B cell (primary cell): ENCODE measurements at regions not wholly inside any gene's neighbourhood (a gene's known extent, or its start where the extent isn't known, plus 50 kb on each side); places are given as distances from the start of the nearest gene placed in this dataset.

ENCODE experiments used
- ATAC-seq: fragments of 200-7000 bp; cut with Tn5 transposase; one replicate; pipeline ENCODE4 v1.10.0; 2021; ENCODE audit warnings: low read depth, mild to moderate bottlenecking, moderate number of reproducible peaks, moderate library complexity
- CTCF ChIA-PET: fragments of 350-600 bp; sonication (Branson Sonifier 250); formaldehyde crosslinking; loops from one replicate; lab custom pipeline; 2021; ENCODE audit warnings: antibody characterized with exemption, inconsistent platforms; lab: Charles Lee
- POLR2A ChIA-PET: fragments of 350-600 bp; sonication (Branson Sonifier 250); formaldehyde crosslinking; loops from one replicate; lab custom pipeline; 2021; ENCODE audit warnings: antibody characterized with exemption; lab: Charles Lee
- DNase-seq: peaks from one replicate; pipeline ENCODE4 v3.0.0; 2013
- H2AFZ ChIP-seq: 2 replicates; pipeline ENCODE4 v1.6.1; 2012; ENCODE audit warnings: mild to moderate bottlenecking, low read depth, low read length; ENCODE audit not compliant: insufficient read depth, poor library complexity, severe bottlenecking
- H3K27ac ChIP-seq, 2 donors: 1 replicate in 1 of 2; 2 replicates in 1 of 2; pipeline ENCODE4 v1.5.1; 2012 to 2013; ENCODE audit warnings: low read length in 2 of 2, mild to moderate bottlenecking in 2 of 2, moderate library complexity in 1 of 2
- H3K27me3 ChIP-seq, 4 experiments: fragments of 200-600 bp in 1 of 4; sonication (generic) in 1 of 4; replicated peaks in 1 of 4; 1 replicate in 2 of 4; 2 replicates in 2 of 4; pipeline versions ENCODE4 v1.6.1 to v1.7.0; 2013 to 2016; ENCODE audit warnings: low read length in 3 of 4, mild to moderate bottlenecking in 2 of 4, mixed read lengths in 1 of 4, moderate library complexity in 1 of 4; ENCODE audit not compliant: insufficient read depth in 4 of 4, control insufficient read depth in 3 of 4; ENCODE audit errors: control extremely low read depth in 1 of 4
- H3K36me3 ChIP-seq, 2 experiments: replicated peaks in 1 of 2; 1 replicate in 1 of 2; 2 replicates in 1 of 2; pipeline versions ENCODE4 v1.6.1 to v1.7.1; 2013; ENCODE audit warnings: low read length in 1 of 2; ENCODE audit not compliant: insufficient read depth in 2 of 2, control insufficient read depth in 1 of 2; ENCODE audit errors: control extremely low read depth in 1 of 2, extremely low read depth in 1 of 2
- H3K4me1 ChIP-seq, 2 donors: fragments of 200-600 bp in 1 of 2; sonication (generic) in 1 of 2; 1 replicate in 1 of 2; 2 replicates in 1 of 2; pipeline versions ENCODE4 v1.5.1 to v1.6.1; 2013 to 2017; ENCODE audit warnings: low read length in 2 of 2; ENCODE audit not compliant: control insufficient read depth in 2 of 2, insufficient read depth in 2 of 2
- H3K4me2 ChIP-seq: replicated peaks from 2 replicates; pipeline ENCODE3; 2012; ENCODE audit warnings: mild to moderate bottlenecking, low read depth, low read length; ENCODE audit not compliant: poor library complexity, severe bottlenecking
- H3K4me3 ChIP-seq, 5 experiments: fragments of 200-600 bp in 1 of 5; sonication (generic) in 1 of 5; 1 replicate in 3 of 5; 2 replicates in 2 of 5; pipeline versions ENCODE4 v1.5.1 to v1.7.0; 2011 to 2016; ENCODE audit warnings: low read length in 4 of 5, mild to moderate bottlenecking in 4 of 5, low read depth in 2 of 5, control low read depth in 1 of 5, moderate library complexity in 1 of 5; ENCODE audit not compliant: insufficient read depth in 1 of 5; ENCODE audit errors: control extremely low read depth in 1 of 5, extremely low read depth in 1 of 5
- H3K79me2 ChIP-seq: fragments of 200-600 bp; sonication (generic); one replicate; pipeline ENCODE4 v1.6.0; 2016; ENCODE audit warnings: low read length; ENCODE audit not compliant: control insufficient read depth, insufficient read depth
- H3K9ac ChIP-seq: fragments of 200-600 bp; sonication (generic); 2 replicates; pipeline ENCODE4 v1.6.1; 2017; ENCODE audit warnings: mild to moderate bottlenecking, low read length, moderate library complexity
- H3K9me3 ChIP-seq, 3 donors: one replicate each; pipeline versions ENCODE4 v1.6.1 to v1.7.1; 2013; ENCODE audit warnings: low read length in 2 of 3; ENCODE audit not compliant: control insufficient read depth in 2 of 3, insufficient read depth in 1 of 3; ENCODE audit errors: control extremely low read depth in 1 of 3
- H4K20me1 ChIP-seq: 2 replicates; pipeline ENCODE4 v1.6.0; 2012; ENCODE audit warnings: mild to moderate bottlenecking, low read length; ENCODE audit not compliant: insufficient read depth, control insufficient read depth, poor library complexity, severe bottlenecking
- H3K27ac Mint-ChIP-seq: one replicate; pipeline ENCODE4 v1.8.0; 2021; ENCODE audit warnings: mixed read lengths
- H3K27me3 Mint-ChIP-seq: one replicate; pipeline ENCODE4 v1.8.0; 2021; ENCODE audit warnings: mixed read lengths
- H3K4me1 Mint-ChIP-seq: one replicate; pipeline ENCODE4 v1.8.0; 2021; ENCODE audit warnings: mixed read lengths
- H3K4me3 Mint-ChIP-seq: one replicate; pipeline ENCODE4 v1.8.0; 2021; ENCODE audit warnings: mixed read lengths
- H3K9me3 Mint-ChIP-seq: one replicate; pipeline ENCODE4 v1.8.0; 2022; ENCODE audit warnings: mixed read lengths; ENCODE audit not compliant: insufficient read depth
- CTCF ChIP-seq: fragments of 200-600 bp; IDR thresholded peaks from one replicate; pipeline ENCODE4 v1.8.0; 2022; ENCODE audit warnings: antibody characterized with exemption, mild to moderate bottlenecking
- EZH2 ChIP-seq: IDR thresholded peaks from 2 replicates; pipeline ENCODE4 v1.6.1; 2012; ENCODE audit warnings: borderline replicate concordance, low read depth, mild to moderate bottlenecking, moderate library complexity, low read length; ENCODE audit not compliant: insufficient read depth, poor library complexity, severe bottlenecking
- WGBS: methylation state at CpG from one replicate; pipeline ENCODE4 v1.1.5; 2013; ENCODE audit warnings: missing lambda C conversion rate; ENCODE audit not compliant: insufficient coverage; 5-methylcytosine and 5-hydroxymethylcytosine counted together
- intact Hi-C: fragments of 100-400 bp; cut with micrococcal nuclease; formaldehyde crosslinking; loops from one replicate; pipeline ENCODE4 v1.10.0; 2022

GRCh38 chr7:36017111-36017510 lies 135.9 kb upstream of the EEPD1 start:
- Histone ChIP-seq H3K4me1 (no peaks in the 10 kb centered on the region), H3K79me2 (no peaks in the 10 kb centered on the region), H4K20me1 (no peaks in the 10 kb centered on the region), H3K27ac (no peak overlapping the region), H3K9ac (no peak overlapping the region), H3K27me3 (no peaks in the 10 kb centered on the region), H2AFZ (no peak overlapping the region), H3K36me3 (no peaks in the 10 kb centered on the region), H3K4me2 (no peak overlapping the region), H3K9me3 (peaks cover 0 to 9% (median 0%) of the 10 kb centered on the region in 3 donors), H3K4me3 (no peak overlapping the region)
- POLR2A ChIA-PET: no interaction called here
- WGBS: 98% methylated on average over 7 of the region's 7 CpGs
- intact Hi-C loops: no loop called here
- DNase-seq (no peak), ATAC-seq (no peak)
- no peak overlapping the region for H3K27ac Mint-ChIP-seq
- no peaks in the 10 kb centered on the region for H3K4me1 Mint-ChIP-seq
- peaks cover 9% of the 10 kb centered on the region for H3K27me3 Mint-ChIP-seq
- H3K9me3 Mint-ChIP-seq: peaks cover 4% of the 10 kb centered on the region
- TF ChIP-seq EZH2: no peak
- CTCF ChIA-PET: no interaction called here
- H3K4me3 Mint-ChIP-seq: no peak overlapping the region

GRCh38 chr7:36018816-36019484 lies 134.1 kb upstream of the EEPD1 start:
- H3K9ac ChIP-seq: no peak overlapping the region
- H3K9me3 ChIP-seq: peaks cover 0 to 7% (median 0%) of the 10 kb centered on the region in 3 donors
- no peaks in the 10 kb centered on the region for H3K27me3 ChIP-seq
- ATAC-seq: no peak
- peaks cover 10% of the 10 kb centered on the region for H3K27me3 Mint-ChIP-seq
- WGBS: 83% methylated on average over 4 of the region's 7 CpGs
- no peaks in the 10 kb centered on the region for H3K79me2 ChIP-seq
- no peak overlapping the region for H3K4me3 ChIP-seq
- CTCF ChIA-PET: interaction anchor here (1.2 kb wide), 1 partner anchor 300 kb away, joined by 3 read pairs; no protein-coding TSS in a partner anchor
- peaks cover 3% of the 10 kb centered on the region for H3K9me3 Mint-ChIP-seq
- H2AFZ ChIP-seq: no peak overlapping the region
- H3K36me3 ChIP-seq: no peaks in the 10 kb centered on the region
- H3K4me3 Mint-ChIP-seq: no peak overlapping the region
- no peak overlapping the region for H3K27ac ChIP-seq
- H4K20me1 ChIP-seq: no peaks in the 10 kb centered on the region
- TF ChIP-seq CTCF (no peak), EZH2 (no peak)
- POLR2A ChIA-PET: no interaction called here
- H3K27ac Mint-ChIP-seq: no peak overlapping the region
- no peak for DNase-seq
- intact Hi-C loops: no loop called here
- no peaks in the 10 kb centered on the region for H3K4me1 Mint-ChIP-seq
- no peaks in the 10 kb centered on the region for H3K4me1 ChIP-seq
- no peak overlapping the region for H3K4me2 ChIP-seq
